A673 (cell line): ENCODE measurements at regions not wholly inside any gene's neighbourhood (a gene's known extent, or its start where the extent isn't known, plus 50 kb on each side); places are given as distances from the start of the nearest gene placed in this dataset.
"Not testable (repeated sequence)": the region's sequence is repeated elsewhere in the genome, so short reads cannot be mapped to it uniquely, and the experiment has no call there.

Source experiments
- BruUV-seq: library from RNA; stranded (reverse); fragments of 400-500 nt; replicated peaks from 2 replicates; lab custom pipeline; 2021; lab: Mats Ljungman, UMichigan
- CTCF ChIA-PET: fragments of 300-600 bp; sonication (Branson Sonifier 250); formaldehyde crosslinking; loops from one replicate; lab custom pipeline; 2022; ENCODE audit warnings: antibody characterized with exemption; lab: Charles Lee
- POLR2A ChIA-PET: fragments of 300-600 bp; sonication (Branson Sonifier 250); formaldehyde crosslinking; loops from one replicate; lab custom pipeline; 2022; ENCODE audit warnings: antibody characterized with exemption; ENCODE audit not compliant: low non-redundant PET; lab: Charles Lee
- DNase-seq: peaks from one replicate; pipeline ENCODE4 v3.0.0-alpha.2; 2015; ENCODE audit warnings: low spot score
- H3K27ac ChIP-seq: fragments of 200-600 bp; sonication (generic); 2 replicates; pipeline ENCODE4 v1.5.1; 2016; ENCODE audit warnings: mixed run types, low read depth, mild to moderate bottlenecking, mixed read lengths, antibody characterized with exemption, low read length; ENCODE audit not compliant: poor library complexity, severe bottlenecking
- H3K27me3 ChIP-seq: fragments of 200-600 bp; sonication (generic); replicated peaks from 2 replicates; pipeline ENCODE4 v1.6.1; 2017; ENCODE audit warnings: mixed run types, low read depth, mild to moderate bottlenecking, mixed read lengths, antibody characterized with exemption, low read length; ENCODE audit not compliant: insufficient read depth, poor library complexity
- H3K36me3 ChIP-seq: fragments of 200-600 bp; sonication (generic); 2 replicates; pipeline ENCODE4 v1.6.1; 2016; ENCODE audit warnings: mixed run types, mild to moderate bottlenecking, mixed read lengths, antibody characterized with exemption, low read length; ENCODE audit not compliant: insufficient read depth, poor library complexity, severe bottlenecking
- H3K4me1 ChIP-seq: fragments of 200-600 bp; sonication (generic); 2 replicates; pipeline ENCODE4 v1.6.1; 2017; ENCODE audit warnings: mixed run types, mild to moderate bottlenecking, mixed read lengths, antibody characterized with exemption, low read length; ENCODE audit not compliant: insufficient read depth, poor library complexity, severe bottlenecking
- H3K4me3 ChIP-seq: fragments of 200-600 bp; sonication (generic); 2 replicates; pipeline ENCODE4 v1.5.1; 2016; ENCODE audit warnings: low read depth, mixed run types, mild to moderate bottlenecking, mixed read lengths, low read length; ENCODE audit not compliant: poor library complexity, severe bottlenecking
- H3K9me3 ChIP-seq: fragments of 200-600 bp; sonication (generic); 2 replicates; pipeline ENCODE4 v1.6.1; 2016; ENCODE audit warnings: mixed run types, low read depth, mild to moderate bottlenecking, mixed read lengths, antibody characterized with exemption, low read length; ENCODE audit not compliant: poor library complexity, severe bottlenecking
- CTCF ChIP-seq: fragments of 300-800, 200-600 bp; sonication (generic); conservative IDR thresholded peaks from 2 replicates; pipeline ENCODE4 v1.5.1; 2017; ENCODE audit warnings: low read depth, mild to moderate bottlenecking, antibody characterized with exemption, low read length, moderate library complexity, mixed read lengths
- EZH2 ChIP-seq: fragments of 200-600 bp; sonication (generic); IDR thresholded peaks from 2 replicates; pipeline ENCODE4 v1.6.1; 2017; ENCODE audit warnings: borderline replicate concordance, low read depth, mild to moderate bottlenecking, mixed read lengths, antibody characterized with exemption, low read length; ENCODE audit not compliant: poor library complexity, severe bottlenecking
- intact Hi-C: fragments of 100-400 bp; cut with micrococcal nuclease; formaldehyde crosslinking; loops from one replicate; pipeline ENCODE4 v1.10.0; 2022; ENCODE audit not compliant: unreplicated experiment

GRCh38 chr6:118718903-118719302, 67.5 kb upstream of the CEP85L start:
- POLR2A ChIA-PET, result no interaction called here
- no peaks in the 10 kb centered on the region for H3K36me3 ChIP-seq
- TF ChIP-seq EZH2, result no peak
- TF ChIP-seq CTCF, result no peak
- no TSS peak for BruUV-seq
- no peak for DNase-seq
- no peak overlapping the region for H3K4me3 ChIP-seq
- intact Hi-C loops, result no loop called here
- H3K9me3 ChIP-seq, result no peaks in the 10 kb centered on the region
- CTCF ChIA-PET, result no interaction called here
- H3K4me1 ChIP-seq, result no peaks in the 10 kb centered on the region
- no peak overlapping the region for H3K27ac ChIP-seq
- H3K27me3 ChIP-seq, result no peaks in the 10 kb centered on the region

GRCh38 chr6:118718297-118718696, 66.9 kb upstream of the CEP85L start:
- Histone ChIP-seq H3K4me3 (no peak overlapping the region), H3K27ac (no peak overlapping the region), H3K27me3 (no peaks in the 10 kb centered on the region), H3K4me1 (no peaks in the 10 kb centered on the region), H3K36me3 (no peaks in the 10 kb centered on the region), H3K9me3 (no peaks in the 10 kb centered on the region)
- CTCF ChIA-PET, result no interaction called here
- BruUV-seq, result no TSS peak
- intact Hi-C loops, result no loop called here
- POLR2A ChIA-PET, result no interaction called here
- TF ChIP-seq EZH2 (no peak), CTCF (no peak)
- DNase-seq, result no peak

- intact Hi-C loops, result no loop called here
- H3K4me3 ChIP-seq, result no peak overlapping the region
Measured at GRCh38 chr6:118717106-118717505, 65.7 kb upstream of the CEP85L start.

GRCh38 chr6:118715907-118716306, 64.5 kb upstream of the CEP85L start:
- H3K27ac ChIP-seq, H3K27me3 ChIP-seq, BruUV-seq, POLR2A ChIA-PET, CTCF ChIA-PET, H3K4me1 ChIP-seq, H3K9me3 ChIP-seq, H3K36me3 ChIP-seq, intact Hi-C loops, H3K4me3 ChIP-seq, DNase-seq: not testable (repeated sequence)

More at GRCh38 chr6:118717106-118717505, 65.7 kb upstream of the CEP85L start:
- no peak for DNase-seq
- Histone ChIP-seq H3K36me3 (no peaks in the 10 kb centered on the region), H3K27ac (no peak overlapping the region), H3K27me3 (no peaks in the 10 kb centered on the region), H3K9me3 (no peaks in the 10 kb centered on the region), H3K4me1 (no peaks in the 10 kb centered on the region)
- BruUV-seq, result no TSS peak
- ChIA-PET CTCF (interaction anchor here (0.7 kb wide), 1 partner anchor 43 kb away, joined by 3 read pairs; no protein-coding TSS in a partner anchor), POLR2A (no interaction called here)
- no peak for TF ChIP-seq EZH2
- TF ChIP-seq CTCF, result no peak
